Tibial nerve (tissue), 4 donors: ENCODE measurements at regions not wholly inside any gene's neighbourhood (a gene's known extent, or its start where the extent isn't known, plus 50 kb on each side); places are given as distances from the start of the nearest gene placed in this dataset.

Source experiments
- DNase-seq, 2 donors: peaks; one replicate each; pipeline ENCODE4 v3.0.0-alpha.2; 2019; ENCODE audit warnings: low spot score in 2 of 2
- H3K27ac ChIP-seq, 4 donors: fragments of 200-600 bp; sonication (generic) in 3 of 4; one replicate each; pipeline ENCODE4 v1.5.1; 2017 to 2019; ENCODE audit warnings: mild to moderate bottlenecking in 1 of 4
- H3K27me3 ChIP-seq, 2 donors: fragments of 200-600 bp; sonication (generic) in 1 of 2; one replicate each; pipeline versions ENCODE4 v1.5.1 to v1.6.0; 2017 to 2019
- H3K36me3 ChIP-seq, 3 donors: fragments of 200-600 bp; sonication (generic); one replicate each; pipeline ENCODE4 v1.5.1; 2018 to 2019
- H3K4me1 ChIP-seq, 4 donors: fragments of 200-600 bp; sonication (generic) in 3 of 4; one replicate each; pipeline ENCODE4 v1.5.1; 2017 to 2019
- H3K4me3 ChIP-seq, 4 donors: fragments of 200-600 bp; sonication (generic) in 3 of 4; one replicate each; pipeline ENCODE4 v1.5.1; 2017 to 2019; ENCODE audit warnings: mild to moderate bottlenecking in 1 of 4, moderate library complexity in 1 of 4
- H3K9me3 ChIP-seq, 4 donors: fragments of 200-600 bp; sonication (generic) in 3 of 4; one replicate each; pipeline ENCODE4 v1.5.1; 2017 to 2019
- CTCF ChIP-seq, 5 experiments: fragments of 200-600 bp in 3 of 5; fragments of 450-650 bp in 2 of 5; sonication (generic) in 3 of 5; IDR thresholded peaks; one replicate each; pipeline ENCODE4 v1.5.1; 2016 to 2019; ENCODE audit warnings: antibody characterized with exemption in 5 of 5, mild to moderate bottlenecking in 3 of 5, moderate library complexity in 2 of 5
- EP300 ChIP-seq, 2 donors: sonication (generic); formaldehyde crosslinking; IDR thresholded peaks; one replicate each; pipeline ENCODE4 v1.6.1; 2017; ENCODE audit warnings: antibody characterized with exemption in 2 of 2, mild to moderate bottlenecking in 1 of 2
- POLR2A ChIP-seq, 2 donors: fragments of 450-650 bp; IDR thresholded peaks; one replicate each; pipeline ENCODE4 v1.6.1; 2017; ENCODE audit warnings: antibody characterized with exemption in 2 of 2, mild to moderate bottlenecking in 2 of 2, moderate library complexity in 2 of 2
- WGBS, 2 donors: methylation state at CpG; one replicate each; pipeline ENCODE4 v1.1.5; 2018; 5-methylcytosine and 5-hydroxymethylcytosine counted together

- H3K36me3 ChIP-seq = no peaks in the 10 kb centered on the region
- TF ChIP-seq CTCF (IDR thresholded peaks at IDR 0.05) = no peak
- no peak for TF ChIP-seq POLR2A (IDR thresholded peaks at IDR 0.05)
- no peak for TF ChIP-seq EP300 (IDR thresholded peaks at IDR 0.05)
- H3K27ac ChIP-seq = no peak overlapping the region
- WGBS, 2 donors = 87 to 88% methylated on average over 7 to 8 of the region's 8 CpGs
- DNase-seq = no peak
- H3K27me3 ChIP-seq = no peaks in the 10 kb centered on the region
- H3K9me3 ChIP-seq = no peaks in the 10 kb centered on the region
- H3K4me3 ChIP-seq = no peak overlapping the region
- H3K4me1 ChIP-seq = no peaks in the 10 kb centered on the region
These were observed 165.8 kb downstream of the GADD45G start for GRCh38 chr9:89770531-89771174.

- Histone ChIP-seq H3K36me3 (no peaks in the 10 kb centered on the region), H3K9me3 (no peaks in the 10 kb centered on the region), H3K4me3 (no peak overlapping the region), H3K27ac (no peak overlapping the region), H3K4me1 (no peaks in the 10 kb centered on the region), H3K27me3 (no peaks in the 10 kb centered on the region)
- WGBS, 2 donors = 75 to 91% methylated on average over 4 of the region's 4 CpGs
- no peak for DNase-seq
- TF ChIP-seq POLR2A (IDR thresholded peaks at IDR 0.05) (no peak), EP300 (IDR thresholded peaks at IDR 0.05) (no peak), CTCF (IDR thresholded peaks at IDR 0.05) (no peak)
These were observed 166.4 kb downstream of the GADD45G start for GRCh38 chr9:89771205-89771604.

GRCh38 chr9:89773170-89773569 lies 168.4 kb downstream of the GADD45G start:
- DNase-seq = no peak
- no peaks in the 10 kb centered on the region for H3K36me3 ChIP-seq
- no peaks in the 10 kb centered on the region for H3K4me1 ChIP-seq
- WGBS, 2 donors = 78% methylated on average over 8 of the region's 8 CpGs
- no peak overlapping the region for H3K4me3 ChIP-seq
- no peak overlapping the region for H3K27ac ChIP-seq
- H3K27me3 ChIP-seq = no peaks in the 10 kb centered on the region
- no peaks in the 10 kb centered on the region for H3K9me3 ChIP-seq
- no peak for TF ChIP-seq EP300 (IDR thresholded peaks at IDR 0.05)
- TF ChIP-seq POLR2A (IDR thresholded peaks at IDR 0.05) = no peak

GRCh38 chr9:89774858-89775370 lies 170.1 kb downstream of the GADD45G start:
- H3K27me3 ChIP-seq = no peaks in the 10 kb centered on the region
- WGBS, 2 donors = 95 to 97% methylated on average over 7 of the region's 7 CpGs
- no peak for DNase-seq
- TF ChIP-seq POLR2A (IDR thresholded peaks at IDR 0.05) (no peak), CTCF (IDR thresholded peaks at IDR 0.05) (no peak), EP300 (IDR thresholded peaks at IDR 0.05) (no peak)
- no peaks in the 10 kb centered on the region for H3K9me3 ChIP-seq
- H3K4me3 ChIP-seq = no peak overlapping the region
- H3K4me1 ChIP-seq = no peaks in the 10 kb centered on the region
- H3K36me3 ChIP-seq = no peaks in the 10 kb centered on the region
- no peak overlapping the region for H3K27ac ChIP-seq

GRCh38 chr9:89775641-89776040 lies 170.8 kb downstream of the GADD45G start:
- Histone ChIP-seq H3K4me3 (no peak overlapping the region), H3K4me1 (no peaks in the 10 kb centered on the region), H3K36me3 (no peaks in the 10 kb centered on the region), H3K9me3 (no peaks in the 10 kb centered on the region), H3K27me3 (no peaks in the 10 kb centered on the region), H3K27ac (no peak overlapping the region)
- TF ChIP-seq CTCF (IDR thresholded peaks at IDR 0.05) (no peak), POLR2A (IDR thresholded peaks at IDR 0.05) (no peak), EP300 (IDR thresholded peaks at IDR 0.05) (no peak)
- 88 to 89% methylated on average over 6 of the region's 6 CpGs for WGBS, 2 donors
- no peak for DNase-seq
